ENCODE measurements at regions not wholly inside any gene's neighbourhood (a gene's known extent, or its start where the extent isn't known, plus 50 kb on each side); places are given as distances from the start of the nearest gene placed in this dataset.

- peak overlapping the region; percentile 99 for H3K27ac Mint-ChIP-seq
- H3K4me3 ChIP-seq: peak overlapping the region; percentile 12
- H2AFZ ChIP-seq (replicated peaks): no peak overlapping the region
- H3K79me2 ChIP-seq (ENCODE audit: low read depth): no peaks in the 10 kb centered on the region
- no peaks in the 10 kb centered on the region for H3K36me3 Mint-ChIP-seq
- peak overlapping the region; percentile 84 for H3K27ac ChIP-seq
- H3K4me1 Mint-ChIP-seq: peaks cover 43% of the 10 kb centered on the region
- no peaks in the 10 kb centered on the region for H3K36me3 ChIP-seq
- peak; percentile 91 for DNase-seq (ENCODE audit: low spot score)
- H3K9me3 ChIP-seq (ENCODE audit: low read depth): peaks cover 6% of the 10 kb centered on the region
- no peak for TF ChIP-seq CTCF (IDR thresholded peaks at IDR 0.05)
- TF ChIP-seq EZH2phosphoT487 (IDR thresholded peaks at IDR 0.05): peak; percentile 86
- peaks cover 24% of the 10 kb centered on the region for H3F3A ChIP-seq (ENCODE audit: low read depth)
- H4K20me1 ChIP-seq (ENCODE audit: low read depth): peaks cover 17% of the 10 kb centered on the region
- H3K27me3 ChIP-seq: peaks cover 40% of the 10 kb centered on the region
- peak overlapping the region; percentile 58 for H3K4me2 ChIP-seq
- H3K4me3 Mint-ChIP-seq: peak overlapping the region; percentile 66
- H3K9me3 Mint-ChIP-seq: peaks cover 13% of the 10 kb centered on the region
- H3K4me1 ChIP-seq: peaks cover 25% of the 10 kb centered on the region
- H3K27me3 Mint-ChIP-seq (ENCODE audit: insufficient read depth, low read depth): peaks cover 9% of the 10 kb centered on the region
- no peak overlapping the region for H3K9ac ChIP-seq
Measured at GRCh38 chr11:45501392-45502225, 163.8 kb downstream of the CHST1 start.

GRCh38 chr11:45500451-45500850 is 165.0 kb downstream of the CHST1 start:
- peaks cover 25% of the 10 kb centered on the region for H3K4me1 ChIP-seq
- H3K4me3 ChIP-seq: peak overlapping the region; percentile 12
- H3K27ac Mint-ChIP-seq: peak overlapping the region; percentile 99
- H4K20me1 ChIP-seq (ENCODE audit: low read depth): peaks cover 17% of the 10 kb centered on the region
- H3K36me3 Mint-ChIP-seq: no peaks in the 10 kb centered on the region
- peak; percentile 92 for DNase-seq (ENCODE audit: low spot score)
- H3K36me3 ChIP-seq: no peaks in the 10 kb centered on the region
- TF ChIP-seq EZH2 (IDR thresholded peaks at IDR 0.05) (no peak), EZH2phosphoT487 (IDR thresholded peaks at IDR 0.05) (no peak), CTCF (IDR thresholded peaks at IDR 0.05) (no peak)
- peaks cover 6% of the 10 kb centered on the region for H3K9me3 ChIP-seq (ENCODE audit: low read depth)
- peaks cover 13% of the 10 kb centered on the region for H3K9me3 Mint-ChIP-seq
- H2AFZ ChIP-seq (replicated peaks): no peak overlapping the region
- H3K27me3 Mint-ChIP-seq (ENCODE audit: insufficient read depth, low read depth): peaks cover 6% of the 10 kb centered on the region
- no peak overlapping the region for H3K27ac ChIP-seq
- H3K4me3 Mint-ChIP-seq: peak overlapping the region; percentile 2
- peaks cover 43% of the 10 kb centered on the region for H3K4me1 Mint-ChIP-seq
- peaks cover 44% of the 10 kb centered on the region for H3K27me3 ChIP-seq
- no peak overlapping the region for H3K9ac ChIP-seq
- H3F3A ChIP-seq (ENCODE audit: low read depth): peaks cover 24% of the 10 kb centered on the region
- H3K79me2 ChIP-seq (ENCODE audit: low read depth): no peaks in the 10 kb centered on the region
- H3K4me2 ChIP-seq: peak overlapping the region; percentile 58

- Histone ChIP-seq H3K79me2 (ENCODE audit: low read depth) (no peaks in the 10 kb centered on the region), H3K36me3 (no peaks in the 10 kb centered on the region), H3F3A (ENCODE audit: low read depth) (no peaks in the 10 kb centered on the region), H3K9ac (no peak overlapping the region), H3K27ac (no peak overlapping the region), H3K4me2 (no peak overlapping the region), H3K4me3 (no peak overlapping the region), H3K9me3 (ENCODE audit: low read depth) (no peaks in the 10 kb centered on the region), H3K4me1 (peaks cover under 1% of the 10 kb centered on the region), H2AFZ (replicated peaks) (no peak overlapping the region), H3K27me3 (peaks cover 33% of the 10 kb centered on the region), H4K20me1 (ENCODE audit: low read depth) (no peaks in the 10 kb centered on the region)
- Mint-ChIP-seq H3K4me3 (no peak overlapping the region), H3K4me1 (peaks cover 32% of the 10 kb centered on the region), H3K36me3 (no peaks in the 10 kb centered on the region), H3K9me3 (peaks cover 18% of the 10 kb centered on the region), H3K27ac (no peak overlapping the region), H3K27me3 (ENCODE audit: insufficient read depth, low read depth) (peaks cover 11% of the 10 kb centered on the region)
- TF ChIP-seq EZH2phosphoT487 (IDR thresholded peaks at IDR 0.05) (no peak), CTCF (IDR thresholded peaks at IDR 0.05) (no peak), EZH2 (IDR thresholded peaks at IDR 0.05) (no peak)
- no peak for DNase-seq (ENCODE audit: low spot score)
Measured at GRCh38 chr11:45494738-45495137, 170.7 kb downstream of the CHST1 start.

All from neural progenitor cell (in vitro differentiated cells).